Neural progenitor cell (in vitro differentiated cells): ENCODE measurements at regions not wholly inside any gene's neighbourhood (a gene's known extent, or its start where the extent isn't known, plus 50 kb on each side); places are given as distances from the start of the nearest gene placed in this dataset.

Experiments used
- DNase-seq: peaks from one replicate; pipeline ENCODE4 v3.0.0-alpha.2; 2016; ENCODE audit warnings: low spot score
- H2AFZ ChIP-seq: fragments of 200-600 bp; sonication (generic); replicated peaks from 2 replicates; pipeline ENCODE4 v1.6.1; 2016; ENCODE audit warnings: antibody characterized with exemption
- H3F3A ChIP-seq: fragments of 200-600 bp; sonication (generic); 2 replicates; pipeline ENCODE4 v1.6.1; 2016; ENCODE audit warnings: antibody characterized with exemption, low read depth
- H3K27ac ChIP-seq: fragments of 200-600 bp; sonication (generic); 2 replicates; pipeline ENCODE4 v1.5.1; 2016; ENCODE audit warnings: mild to moderate bottlenecking
- H3K27me3 ChIP-seq: fragments of 200-600 bp; sonication (generic); 2 replicates; pipeline ENCODE4 v1.6.1; 2016; ENCODE audit warnings: mild to moderate bottlenecking, moderate library complexity
- H3K36me3 ChIP-seq: fragments of 200-600 bp; sonication (generic); 2 replicates; pipeline ENCODE4 v1.5.1; 2016
- H3K4me1 ChIP-seq: fragments of 200-600 bp; sonication (generic); 2 replicates; pipeline ENCODE4 v1.6.1; 2016; ENCODE audit warnings: mixed run types
- H3K4me2 ChIP-seq: fragments of 200-600 bp; sonication (generic); 2 replicates; pipeline ENCODE4 v1.6.1; 2016
- H3K4me3 ChIP-seq: fragments of 200-600 bp; sonication (generic); 2 replicates; pipeline ENCODE4 v1.5.1; 2016
- H3K79me2 ChIP-seq: fragments of 200-600 bp; sonication (generic); 2 replicates; pipeline ENCODE4 v1.6.1; 2016; ENCODE audit warnings: low read depth
- H3K9ac ChIP-seq: fragments of 200-600 bp; sonication (generic); 2 replicates; pipeline ENCODE4 v1.6.1; 2016
- H3K9me3 ChIP-seq: fragments of 200-600 bp; sonication (generic); 2 replicates; pipeline ENCODE4 v1.5.1; 2016; ENCODE audit warnings: low read depth
- H4K20me1 ChIP-seq: fragments of 200-600 bp; sonication (generic); 2 replicates; pipeline ENCODE4 v1.6.1; 2016; ENCODE audit warnings: low read depth
- H3K27ac Mint-ChIP-seq: 3 replicates; pipeline ENCODE4 v1.8.0; 2021; ENCODE audit warnings: mixed read lengths
- H3K27me3 Mint-ChIP-seq: 2 replicates; pipeline ENCODE4 v1.8.0; 2022; ENCODE audit warnings: low read depth, mild to moderate bottlenecking, inconsistent platforms, moderate library complexity, mixed read lengths; ENCODE audit not compliant: insufficient read depth
- H3K36me3 Mint-ChIP-seq: 3 replicates; pipeline ENCODE4 v1.8.0; 2021; ENCODE audit warnings: mixed read lengths
- H3K4me1 Mint-ChIP-seq: 3 replicates; pipeline ENCODE4 v1.8.0; 2021; ENCODE audit warnings: mixed read lengths
- H3K4me3 Mint-ChIP-seq: 3 replicates; pipeline ENCODE4 v1.8.0; 2021; ENCODE audit warnings: mild to moderate bottlenecking, moderate library complexity, mixed read lengths
- H3K9me3 Mint-ChIP-seq: 3 replicates; pipeline ENCODE4 v1.8.0; 2020; ENCODE audit warnings: mixed read lengths
- CTCF ChIP-seq: fragments of 200-600 bp; sonication (generic); IDR thresholded peaks from 2 replicates; pipeline ENCODE4 v1.5.1; 2017; ENCODE audit warnings: antibody characterized with exemption, mild to moderate bottlenecking
- EZH2 ChIP-seq: fragments of 200-600 bp; sonication (generic); IDR thresholded peaks from 2 replicates; pipeline ENCODE4 v1.6.1; 2017; ENCODE audit warnings: antibody characterized with exemption, mild to moderate bottlenecking, moderate library complexity
- EZH2phosphoT487 ChIP-seq: fragments of 200-600 bp; sonication (generic); IDR thresholded peaks from 2 replicates; pipeline ENCODE4 v1.6.1; 2017; ENCODE audit warnings: antibody characterized with exemption

GRCh38 chr2:37560241-37560848 is 111.1 kb downstream of the CDC42EP3 start:
- TF ChIP-seq EZH2 (no peak), EZH2phosphoT487 (no peak), CTCF (no peak)
- Histone ChIP-seq H3K4me2 (no peak overlapping the region), H3K4me3 (no peak overlapping the region), H3K79me2 (no peaks in the 10 kb centered on the region), H3K27ac (no peak overlapping the region), H3K9ac (no peak overlapping the region), H3K9me3 (no peaks in the 10 kb centered on the region), H3K27me3 (no peaks in the 10 kb centered on the region), H3K36me3 (no peaks in the 10 kb centered on the region), H2AFZ (no peak overlapping the region), H3F3A (no peaks in the 10 kb centered on the region), H4K20me1 (no peaks in the 10 kb centered on the region), H3K4me1 (no peaks in the 10 kb centered on the region)
- DNase-seq, result no peak
- Mint-ChIP-seq H3K9me3 (no peaks in the 10 kb centered on the region), H3K27ac (no peak overlapping the region), H3K4me3 (no peak overlapping the region), H3K36me3 (no peaks in the 10 kb centered on the region), H3K27me3 (no peaks in the 10 kb centered on the region), H3K4me1 (peaks cover 13% of the 10 kb centered on the region)

- Mint-ChIP-seq H3K9me3 (no peaks in the 10 kb centered on the region), H3K36me3 (no peaks in the 10 kb centered on the region), H3K4me1 (peaks cover 13% of the 10 kb centered on the region), H3K27ac (no peak overlapping the region), H3K27me3 (no peaks in the 10 kb centered on the region), H3K4me3 (no peak overlapping the region)
- no peaks in the 10 kb centered on the region for H3K27me3 ChIP-seq
- no peak overlapping the region for H3K27ac ChIP-seq
- no peak overlapping the region for H3K4me3 ChIP-seq
- no peaks in the 10 kb centered on the region for H4K20me1 ChIP-seq
- peak overlapping the region; percentile 67 for H2AFZ ChIP-seq
- DNase-seq, result no peak
- H3K9me3 ChIP-seq, result no peaks in the 10 kb centered on the region
- H3K4me2 ChIP-seq, result no peak overlapping the region
- H3K4me1 ChIP-seq, result no peaks in the 10 kb centered on the region
- no peak overlapping the region for H3K9ac ChIP-seq
- no peaks in the 10 kb centered on the region for H3K36me3 ChIP-seq
- no peaks in the 10 kb centered on the region for H3F3A ChIP-seq
- no peaks in the 10 kb centered on the region for H3K79me2 ChIP-seq
- TF ChIP-seq EZH2 (no peak), CTCF (no peak), EZH2phosphoT487 (no peak)
Measured at GRCh38 chr2:37560863-37561614, 110.4 kb downstream of the CDC42EP3 start.

- Mint-ChIP-seq H3K4me1 (peaks cover 16% of the 10 kb centered on the region), H3K27ac (no peak overlapping the region), H3K27me3 (no peaks in the 10 kb centered on the region), H3K36me3 (peaks cover 3% of the 10 kb centered on the region), H3K4me3 (no peak overlapping the region), H3K9me3 (peaks cover 3% of the 10 kb centered on the region)
- no peaks in the 10 kb centered on the region for H4K20me1 ChIP-seq
- no peak overlapping the region for H3K9ac ChIP-seq
- H2AFZ ChIP-seq, result peak overlapping the region; percentile 67
- no peak overlapping the region for H3K27ac ChIP-seq
- no peak for DNase-seq
- no peaks in the 10 kb centered on the region for H3K4me1 ChIP-seq
- no peak overlapping the region for H3K4me3 ChIP-seq
- no peaks in the 10 kb centered on the region for H3F3A ChIP-seq
- no peaks in the 10 kb centered on the region for H3K79me2 ChIP-seq
- H3K27me3 ChIP-seq, result no peaks in the 10 kb centered on the region
- H3K4me2 ChIP-seq, result no peak overlapping the region
- no peaks in the 10 kb centered on the region for H3K36me3 ChIP-seq
- no peak for TF ChIP-seq EZH2phosphoT487
- TF ChIP-seq CTCF, result no peak
- TF ChIP-seq EZH2, result no peak
- H3K9me3 ChIP-seq, result no peaks in the 10 kb centered on the region
Measured at GRCh38 chr2:37561615-37562569, 109.5 kb downstream of the CDC42EP3 start.
